HG02970 (cell line): ENCODE measurements at regions not wholly inside any gene's neighbourhood (a gene's known extent, or its start where the extent isn't known, plus 50 kb on each side); places are given as distances from the start of the nearest gene placed in this dataset.
"Not testable (repeated sequence)": the region's sequence is repeated elsewhere in the genome, so short reads cannot be mapped to it uniquely, and the experiment has no call there.

Source experiments
- ATAC-seq: cut with Tn5 transposase; IDR thresholded peaks from one replicate; pipeline ENCODE4 v1.9.1; 2021; ENCODE audit warnings: mild to moderate bottlenecking, moderate library complexity, moderate number of reproducible peaks; ENCODE audit not compliant: unreplicated experiment, low FRiP score

DNA sequence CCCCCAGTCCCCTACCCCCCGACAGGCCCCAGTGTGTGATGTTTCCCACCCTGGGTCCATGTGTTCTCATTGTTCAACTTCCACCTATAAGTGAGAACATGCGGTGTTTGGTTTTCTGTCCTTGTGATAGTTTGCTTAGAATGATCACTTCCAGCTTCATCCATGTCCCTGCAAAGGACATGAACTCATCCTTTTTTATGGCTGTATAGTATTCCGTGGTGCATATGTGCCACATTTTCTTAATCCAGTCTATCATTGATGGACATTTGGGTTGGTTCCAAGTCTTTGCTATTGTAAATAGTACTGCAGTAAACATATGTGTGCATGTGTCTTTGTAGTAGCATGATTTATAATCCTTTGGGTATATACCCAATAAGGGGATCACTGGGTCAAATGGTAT, 208.2 kb upstream of the NEBL start:
- not testable (repeated sequence) for ATAC-seq

DNA sequence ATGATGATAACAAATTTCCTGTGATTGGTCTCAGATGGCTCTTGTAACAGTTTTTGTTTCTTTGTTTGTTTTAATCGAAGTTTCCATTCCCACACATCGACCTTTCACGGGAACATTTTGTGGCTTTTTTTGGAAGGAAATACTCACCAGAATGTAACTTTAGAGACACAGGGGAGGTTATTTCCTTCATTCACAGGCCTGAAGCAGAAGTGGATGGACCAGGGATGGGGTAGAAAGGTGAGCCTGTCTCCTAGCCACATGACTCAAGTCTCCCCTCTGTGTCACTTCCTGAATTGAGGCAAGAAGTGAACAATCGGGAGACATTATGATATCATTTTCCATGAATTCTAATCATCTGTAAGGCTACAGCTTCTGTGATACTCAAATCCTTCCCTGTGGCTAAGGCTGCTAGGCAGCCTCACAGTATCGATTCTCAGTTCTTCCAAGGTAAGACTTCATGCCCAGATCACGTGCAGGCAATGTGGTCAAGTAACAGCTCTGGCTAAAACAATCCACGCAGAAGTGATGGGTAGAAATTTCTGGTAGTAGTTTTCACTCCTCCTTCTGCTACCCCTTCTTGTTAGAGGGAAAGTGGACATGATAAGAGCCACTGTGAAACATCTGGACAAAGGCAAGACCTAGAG, 203.9 kb upstream of the NEBL start:
- ATAC-seq = no peak

DNA sequence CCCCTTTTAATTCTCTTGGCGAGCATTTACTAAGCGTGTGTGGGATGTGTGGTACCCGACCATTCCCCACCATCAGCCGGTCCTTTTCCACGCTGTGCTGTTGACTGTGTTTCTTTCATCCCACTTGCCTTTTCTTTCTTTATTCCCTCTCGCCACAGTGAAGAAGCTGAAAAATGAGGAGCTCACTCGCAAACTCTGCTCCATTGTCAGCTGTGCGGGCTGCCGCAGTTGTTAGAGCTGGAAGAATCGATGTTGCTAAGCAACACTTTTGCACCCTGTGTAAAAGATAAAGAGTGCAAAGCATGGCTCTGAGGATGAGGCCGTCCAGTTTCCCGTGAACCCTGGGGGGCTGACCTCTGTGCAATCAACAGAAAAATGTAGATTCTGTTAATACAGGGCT, 203.1 kb upstream of the NEBL start:
- no peak for ATAC-seq

DNA sequence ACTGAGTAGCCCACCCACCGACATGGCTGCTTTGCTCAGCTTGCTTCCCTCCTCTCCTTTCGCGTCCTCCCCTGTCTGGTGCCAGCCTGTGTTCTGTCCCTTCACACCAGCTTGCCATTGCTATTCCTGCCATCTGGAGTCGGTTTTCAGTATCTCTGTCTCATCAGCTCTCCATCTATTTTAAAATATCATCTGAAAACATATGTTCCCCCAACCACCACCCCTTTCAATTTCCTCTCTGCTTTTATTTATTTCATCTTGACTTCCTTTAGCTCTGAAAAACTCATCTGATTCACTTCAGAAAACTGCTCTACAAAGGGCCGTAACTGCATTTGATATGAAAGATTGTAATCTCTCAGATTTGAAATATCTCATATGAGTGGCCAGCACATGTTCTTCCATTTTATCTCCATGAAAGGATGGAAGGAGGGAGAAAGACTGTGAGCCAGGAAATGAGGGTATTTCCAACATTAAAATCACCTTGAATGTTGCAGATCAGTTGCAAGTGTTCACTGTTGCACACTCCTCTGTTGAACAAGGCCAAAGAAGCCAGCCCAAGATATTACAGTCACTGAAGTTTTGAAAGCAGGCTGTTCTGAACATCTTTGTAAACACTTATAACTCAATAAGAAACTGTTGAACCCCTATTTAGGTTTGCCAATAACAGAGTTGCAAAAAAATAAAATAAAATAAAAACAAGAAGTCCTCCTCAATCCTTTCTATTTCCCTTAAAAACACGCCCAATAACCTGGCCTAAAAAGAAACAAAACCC, 202.4 kb upstream of the NEBL start:
- no peak for ATAC-seq

DNA sequence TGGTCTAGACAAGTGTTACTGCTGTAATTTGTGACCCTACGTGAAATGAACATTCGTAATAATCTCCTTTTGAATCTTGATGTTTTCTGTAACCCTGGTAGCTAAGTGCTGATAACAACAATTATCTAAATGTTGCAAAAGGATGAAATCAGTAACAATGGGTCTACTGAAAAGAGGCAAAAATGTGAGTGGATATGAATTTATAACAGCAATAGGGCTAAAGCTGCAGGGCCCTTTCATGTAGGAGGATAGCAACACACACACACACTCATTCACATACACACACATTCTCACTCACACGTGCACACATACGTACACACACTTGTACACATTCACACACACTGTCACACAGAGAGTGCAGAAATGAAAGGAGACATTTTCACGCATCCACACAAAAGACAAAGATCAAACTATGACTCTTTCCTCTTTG, 200.8 kb upstream of the NEBL start:
- no peak for ATAC-seq

DNA sequence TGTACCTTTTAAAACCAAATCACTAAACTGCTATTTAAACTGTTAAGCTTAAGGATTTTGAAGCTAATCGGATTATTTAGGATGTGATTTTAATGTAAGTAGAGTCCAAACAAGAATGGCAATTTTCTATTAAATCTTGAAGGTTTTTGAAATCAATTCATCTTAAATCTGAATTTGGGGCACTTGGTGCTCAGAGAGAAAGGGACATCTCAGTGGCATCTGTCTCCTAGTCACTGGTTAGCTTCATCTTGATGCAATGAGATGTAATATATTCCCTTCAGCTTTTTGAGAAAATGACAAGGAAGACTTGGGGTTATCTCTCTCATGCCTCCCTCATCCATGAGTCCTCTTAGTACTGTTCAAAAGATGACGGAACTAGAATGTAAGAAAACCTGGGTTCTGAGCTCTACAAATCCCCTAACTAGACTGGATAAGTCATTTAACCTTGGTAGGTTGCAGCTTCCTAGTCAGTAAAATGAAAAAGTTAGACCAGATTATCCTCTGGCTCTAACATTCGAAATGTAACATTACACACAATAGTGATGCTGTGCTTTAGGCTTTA, 198.5 kb upstream of the NEBL start:
- no peak for ATAC-seq

DNA sequence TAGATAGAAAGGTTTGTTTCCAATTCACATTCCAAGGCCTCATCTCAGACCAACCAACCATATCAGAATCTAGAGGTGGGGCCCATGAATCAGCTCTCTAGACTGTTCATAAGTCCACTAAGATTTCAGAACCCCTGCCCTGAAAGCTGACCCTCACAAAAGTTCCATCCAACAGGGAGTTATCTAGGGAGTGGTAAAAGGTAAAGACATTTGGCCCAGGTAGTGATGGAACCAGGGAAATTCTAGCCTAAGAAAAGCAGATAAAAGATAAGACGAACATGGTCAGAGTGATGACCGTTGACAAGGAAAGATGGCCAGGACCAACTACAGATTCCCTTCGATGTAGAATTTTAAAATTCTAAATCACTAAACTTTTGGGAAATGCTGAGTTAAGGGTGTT, 198.0 kb upstream of the NEBL start:
- ATAC-seq = no peak

DNA sequence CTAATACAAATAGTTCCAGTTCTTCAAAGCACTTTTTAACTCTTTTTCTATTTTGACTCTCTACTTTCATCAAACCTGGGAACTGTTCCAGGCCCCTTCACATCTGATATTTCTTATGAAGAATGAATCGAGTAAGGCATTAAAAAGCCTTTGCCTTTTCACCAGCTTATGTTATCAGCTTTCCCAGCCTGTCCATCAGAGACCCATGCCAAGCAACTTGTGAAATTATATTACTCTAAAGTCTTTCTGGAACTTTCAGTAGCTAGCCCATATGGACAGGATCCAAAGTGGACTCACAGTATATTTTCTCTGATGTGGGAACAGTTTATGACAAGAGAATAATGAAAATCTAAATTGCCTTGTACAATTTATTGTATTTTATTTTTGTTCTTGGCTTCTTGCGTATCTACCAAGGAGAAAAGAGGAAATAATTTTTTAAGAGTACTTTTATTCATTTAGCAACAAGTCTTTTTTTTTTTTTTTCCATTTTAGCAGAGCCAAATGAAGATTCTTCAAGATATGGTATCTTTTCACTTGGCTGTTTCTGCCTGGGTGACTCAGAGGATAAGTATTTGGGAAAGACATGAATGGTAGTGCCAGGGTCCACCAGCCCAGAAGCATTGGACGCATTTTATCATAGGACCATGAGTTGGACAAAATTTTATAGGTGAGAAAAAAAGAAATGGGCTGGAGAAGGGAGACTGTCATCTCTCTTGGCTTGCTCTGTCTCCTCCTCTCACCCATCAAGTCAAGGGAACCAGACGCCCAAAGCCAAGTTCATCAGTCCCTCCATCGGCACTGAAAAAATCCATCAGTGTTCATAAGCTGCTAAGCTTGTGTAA, 195.8 kb upstream of the NEBL start:
- ATAC-seq = no peak

DNA sequence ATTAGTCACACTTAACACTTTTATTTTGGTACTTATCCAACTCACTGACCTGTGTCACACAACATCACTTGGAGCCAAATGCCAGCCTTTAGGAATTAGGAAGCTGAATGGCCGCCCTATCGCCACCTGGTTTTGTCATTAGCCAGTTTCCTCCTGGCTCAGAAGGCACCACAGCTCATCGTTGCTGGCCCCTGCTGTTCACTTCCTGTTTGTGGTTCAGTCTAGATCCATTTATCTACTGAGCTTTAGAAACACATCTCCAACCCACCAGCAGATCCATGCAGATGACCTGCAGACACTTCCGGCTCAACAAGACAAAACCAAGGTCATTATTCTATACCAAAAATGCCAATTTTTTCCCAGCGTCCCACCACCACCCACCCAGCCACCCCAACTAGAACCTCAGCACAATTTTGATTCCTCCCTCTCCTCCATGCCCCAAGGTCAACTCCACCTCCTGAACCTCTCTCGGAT, 193.5 kb upstream of the NEBL start:
- no peak for ATAC-seq

DNA sequence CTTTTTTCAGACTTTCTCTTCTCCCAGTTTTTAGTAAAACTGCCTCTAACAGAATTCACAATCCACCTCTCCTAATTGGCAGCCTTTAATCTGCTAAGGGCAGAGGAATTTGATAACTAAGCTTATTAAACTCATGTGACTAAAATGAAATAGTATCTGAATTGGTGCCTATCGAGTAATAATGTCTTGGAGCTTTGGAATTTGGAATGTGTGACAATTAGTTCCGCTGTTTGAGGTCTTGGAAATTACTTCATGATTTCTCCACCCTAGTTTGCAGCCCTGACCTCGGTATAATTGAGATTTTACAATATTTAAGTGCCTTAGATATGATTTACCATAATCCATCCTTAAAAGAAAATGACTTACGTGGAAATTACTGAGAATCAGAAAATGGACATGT, 190.4 kb upstream of the NEBL start:
- no peak for ATAC-seq

DNA sequence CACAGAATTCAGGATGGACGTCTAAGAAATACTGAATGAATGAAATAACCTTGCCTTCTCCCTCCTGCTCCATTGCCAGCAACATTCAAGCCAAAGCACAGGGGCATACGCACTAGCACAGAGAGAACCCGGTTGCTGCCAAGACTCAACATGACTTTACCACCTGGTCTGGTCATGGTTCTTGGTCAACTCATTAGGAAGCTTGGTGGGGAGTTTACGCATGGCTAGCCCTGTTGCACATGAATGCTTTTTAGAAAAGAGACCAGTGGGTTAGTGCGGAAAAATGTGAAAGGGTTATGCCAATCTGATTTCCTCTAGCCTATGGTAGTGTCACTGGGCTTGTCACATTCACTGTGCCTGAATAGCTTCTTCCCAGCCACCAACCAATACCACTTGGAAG, 187.6 kb upstream of the NEBL start:
- no peak for ATAC-seq

DNA sequence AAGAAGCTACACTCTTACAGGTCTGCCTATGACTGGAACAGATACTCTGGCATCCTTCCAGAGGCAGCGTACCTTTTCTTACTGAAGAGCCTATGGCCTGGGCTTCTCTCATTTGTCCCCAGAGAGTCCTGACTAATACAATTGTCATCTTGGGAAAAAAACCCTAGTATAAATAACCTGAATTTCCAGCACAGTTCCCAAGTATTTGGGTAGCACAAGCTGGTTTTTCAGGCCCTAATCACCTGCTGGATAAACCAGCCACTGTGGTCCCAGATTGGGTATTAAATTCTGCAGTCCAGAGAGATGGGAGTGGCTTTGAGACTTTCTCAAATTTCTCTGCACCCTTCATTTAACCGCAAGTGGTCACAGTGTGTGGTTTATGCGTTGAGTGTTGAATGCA, 186.8 kb upstream of the NEBL start:
- ATAC-seq = no peak

DNA sequence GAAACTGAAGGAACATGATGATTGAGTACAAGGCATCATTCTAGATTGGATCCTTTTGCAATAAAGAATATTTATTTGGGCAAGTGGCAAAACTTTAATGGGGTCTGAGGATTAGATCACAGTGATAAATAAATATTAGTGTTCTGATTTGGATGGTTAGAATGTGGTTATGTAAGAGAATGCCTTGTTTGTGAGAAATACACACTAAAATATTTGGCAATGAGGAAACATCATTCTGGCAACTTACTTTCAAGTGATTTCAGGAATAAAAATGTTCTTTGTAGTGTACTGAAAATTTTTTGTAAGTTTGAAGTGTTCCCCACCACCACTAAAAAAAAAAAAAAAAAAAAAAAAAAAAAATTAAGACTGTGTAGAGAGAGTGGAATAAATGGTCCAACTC, 185.1 kb upstream of the NEBL start:
- ATAC-seq = no peak

DNA sequence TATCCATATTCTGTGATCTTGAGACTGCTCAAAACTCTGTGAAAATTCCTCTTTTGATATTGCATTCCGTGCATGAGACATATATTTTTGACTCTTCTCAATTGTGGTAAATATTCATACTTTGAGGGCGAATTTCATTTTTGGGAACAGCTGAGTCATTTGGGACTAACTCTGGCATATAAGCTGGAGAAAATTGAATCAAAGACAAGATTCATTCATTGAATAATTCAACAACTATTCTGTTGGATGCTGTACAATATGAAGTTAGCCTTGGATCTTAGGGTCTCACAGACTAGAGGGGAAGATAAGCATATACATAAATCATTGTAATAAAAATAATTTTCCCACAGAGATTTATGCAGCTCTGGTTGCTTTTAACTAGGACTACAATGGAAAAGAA, 183.2 kb upstream of the NEBL start:
- no peak for ATAC-seq

DNA sequence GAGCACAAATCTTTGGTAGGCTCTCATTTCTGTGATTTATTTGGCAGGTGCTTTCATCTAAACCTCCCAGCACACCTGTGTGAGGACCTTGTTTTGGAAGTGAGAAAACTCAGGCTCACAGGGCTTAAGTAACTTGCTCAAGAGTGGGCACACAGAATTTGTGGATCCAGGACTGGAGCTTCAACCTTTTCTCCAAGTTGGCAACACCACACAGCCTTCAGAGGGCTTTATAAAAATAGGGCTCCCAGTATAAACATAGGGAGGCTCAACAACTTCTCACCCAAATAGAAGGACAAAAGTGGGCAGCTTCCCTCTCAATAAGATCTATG, 182.2 kb upstream of the NEBL start:
- no peak for ATAC-seq

DNA sequence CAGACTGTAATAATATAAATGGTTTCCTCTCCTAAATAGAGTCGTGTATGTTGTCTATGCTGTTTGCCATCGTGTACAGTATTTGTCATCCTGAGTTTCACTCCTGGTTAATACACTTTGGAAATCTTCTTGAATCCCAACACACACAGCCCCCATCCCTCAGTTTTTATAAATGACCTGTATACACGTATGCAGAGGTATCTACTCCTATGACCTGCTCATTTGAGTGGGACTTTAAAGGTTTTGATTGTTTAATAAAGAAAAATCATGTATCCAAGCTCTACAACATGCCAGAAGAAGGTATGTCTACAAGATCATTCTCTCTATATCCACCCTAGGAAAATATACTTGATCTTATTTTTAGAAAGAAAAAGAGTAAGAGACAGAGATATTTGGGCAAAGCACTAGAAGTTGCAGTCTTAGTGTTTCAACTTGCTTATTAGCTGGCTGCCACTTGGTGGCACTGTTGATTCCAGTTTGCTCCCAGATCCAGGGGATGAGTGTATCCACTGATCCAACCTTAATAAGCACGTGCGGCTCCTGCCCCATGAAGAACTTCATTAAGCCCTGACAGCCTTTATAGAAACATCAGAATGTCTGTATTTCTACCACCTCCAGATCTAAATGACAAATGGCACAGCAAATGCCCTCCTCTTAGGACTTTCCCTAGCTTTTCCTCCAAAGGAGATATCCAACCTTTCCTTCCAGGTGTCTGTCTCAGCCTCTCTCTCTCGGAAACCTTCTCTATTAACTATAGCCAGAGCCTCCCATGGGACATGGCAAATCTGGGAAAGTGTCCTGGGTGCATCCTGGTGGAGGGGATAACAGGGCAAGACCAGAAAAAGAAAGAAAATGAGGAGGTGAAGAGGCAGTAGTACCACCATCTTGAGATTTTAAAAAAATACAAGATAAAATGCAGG, 181.6 kb upstream of the NEBL start:
- ATAC-seq = peak; percentile 78

DNA sequence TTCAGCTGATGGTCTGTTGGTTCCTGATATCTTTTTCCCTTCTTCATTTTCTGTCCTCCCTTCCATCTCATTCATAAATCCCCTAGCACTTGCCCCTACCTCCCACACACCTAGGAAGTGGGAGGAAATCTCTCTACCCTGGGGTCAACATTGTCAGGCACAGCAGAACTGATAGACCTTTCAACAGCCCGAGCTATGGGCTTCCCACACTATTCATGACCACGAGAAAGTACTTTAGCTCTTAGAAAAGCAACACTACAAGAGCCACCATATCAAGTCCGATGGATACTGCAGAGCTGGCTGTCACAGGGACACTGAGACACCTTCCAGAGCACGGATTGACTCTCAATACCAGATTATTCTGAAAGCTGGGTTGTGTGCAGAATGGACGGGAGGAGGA, 180.6 kb upstream of the NEBL start:
- no peak for ATAC-seq

DNA sequence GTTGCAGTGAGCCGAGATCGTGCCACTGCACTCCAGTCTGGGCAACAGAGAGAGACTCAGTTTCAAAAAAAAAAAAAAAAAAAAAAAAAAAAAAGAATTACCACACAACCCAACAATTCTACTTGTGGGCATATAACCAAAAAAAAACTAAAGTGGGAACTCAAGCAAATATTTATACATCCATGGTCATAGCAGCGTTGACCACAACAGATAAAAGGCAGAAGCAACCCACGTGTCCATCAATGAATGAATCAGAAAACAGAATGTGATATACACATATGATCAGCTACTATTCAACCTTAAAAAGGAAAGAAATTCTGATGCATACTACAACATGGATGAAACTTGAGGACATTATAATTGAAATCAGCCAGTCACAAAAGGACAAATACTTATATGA, 179.3 kb upstream of the NEBL start:
- ATAC-seq = no peak

DNA sequence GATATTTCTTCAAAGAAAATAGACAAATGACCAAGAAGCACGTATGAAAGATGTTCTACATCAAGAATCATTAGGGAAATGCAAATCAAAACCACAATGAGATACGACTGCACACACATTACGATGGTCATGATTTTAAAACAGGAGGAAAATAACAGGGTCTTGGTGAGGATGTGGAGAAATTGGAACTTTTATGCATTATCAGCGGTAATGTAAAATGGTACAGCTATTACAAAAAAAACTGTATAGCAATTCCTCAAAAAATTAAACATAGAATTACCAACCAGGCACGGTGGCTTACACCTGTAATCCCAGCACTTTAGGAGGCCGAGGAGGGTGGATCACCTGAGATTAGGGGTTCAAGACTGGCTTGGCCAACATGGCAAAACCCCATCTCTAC, 178.8 kb upstream of the NEBL start:
- ATAC-seq = no peak

DNA sequence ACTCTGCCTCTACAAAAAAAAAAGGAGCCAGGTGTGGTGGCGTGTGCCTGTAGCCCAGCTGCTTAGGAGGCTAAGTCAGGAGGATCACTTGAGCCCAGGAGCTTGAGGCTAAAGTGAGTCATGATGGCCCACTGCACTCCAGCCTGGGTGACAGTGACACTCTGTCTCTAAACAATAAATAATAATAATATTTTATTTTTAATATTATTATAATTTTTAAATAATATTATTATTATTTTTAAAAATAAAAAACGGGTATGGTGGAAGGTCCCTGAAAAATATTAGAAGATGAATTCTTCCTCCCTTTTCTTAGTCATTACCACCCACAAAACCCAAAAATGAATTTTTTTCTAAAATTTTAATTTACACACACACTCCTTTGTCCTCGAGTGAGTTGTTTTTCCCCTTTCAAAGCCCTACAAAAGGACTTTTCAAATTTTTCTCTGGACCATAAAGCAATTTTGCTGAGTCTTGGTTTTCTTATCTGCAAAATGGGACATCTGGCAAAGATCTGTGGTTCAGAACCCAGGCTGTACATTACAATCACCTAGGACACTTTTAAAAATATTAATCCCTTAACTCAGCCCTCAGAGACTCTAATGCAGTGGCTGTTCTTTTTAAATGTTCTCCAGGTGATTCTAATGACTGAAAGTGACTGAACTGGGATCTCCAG, 174.0 kb upstream of the NEBL start:
- ATAC-seq = no peak
